ENCODE measurements at regions not wholly inside any gene's neighbourhood (a gene's known extent, or its start where the extent isn't known, plus 50 kb on each side); places are given as distances from the start of the nearest gene placed in this dataset.

GRCh38 chrX:13502590-13502989 lies 66.8 kb upstream of the EGFL6 start:
- Histone ChIP-seq H3K27me3 (ENCODE audit: control insufficient read depth, insufficient read depth, low read length) (no peaks in the 10 kb centered on the region), H3K27ac (ENCODE audit: insufficient read depth, low read length) (no peak overlapping the region), H3K9me3 (ENCODE audit: control insufficient read depth, insufficient read depth, low read depth, low read length) (no peaks in the 10 kb centered on the region), H3K79me2 (ENCODE audit: control insufficient read depth, insufficient read depth, low read length) (no peaks in the 10 kb centered on the region), H3K36me3 (ENCODE audit: control insufficient read depth, insufficient read depth, low read length) (no peaks in the 10 kb centered on the region), H2AFZ (ENCODE audit: low read length) (no peak overlapping the region), H3K4me2 (ENCODE audit: extremely low read depth, insufficient read depth, low read length) (no peak overlapping the region), H3K4me3 (replicated peaks in 1 of 4; ENCODE audit: control extremely low read depth in 1 of 4, insufficient read depth in 1 of 4, low read depth in 3 of 4, low read length in 4 of 4) (no peak overlapping the region), H4K20me1 (ENCODE audit: control insufficient read depth, extremely low read depth, insufficient read depth, low read length) (no peaks in the 10 kb centered on the region), H3K4me1 (ENCODE audit: control insufficient read depth, extremely low read depth, insufficient read depth, low read length) (no peaks in the 10 kb centered on the region), H3K9ac (ENCODE audit: insufficient read depth, low read length) (no peak overlapping the region)
- DNase-seq (ENCODE audit: low read depth in 2 of 2), result no peak
- TF ChIP-seq CTCF (conservative IDR thresholded peaks at IDR 0.05 in 1 of 2, IDR thresholded peaks at IDR 0.05 in 1 of 2; ENCODE audit: low read depth in 1 of 2, low read length in 2 of 2), result no peak
- TF ChIP-seq EZH2 (IDR thresholded peaks at IDR 0.05; ENCODE audit: low read length, missing control alignments), result no peak

- TF ChIP-seq EZH2 (IDR thresholded peaks at IDR 0.05; ENCODE audit: low read length, missing control alignments) (no peak), CTCF (conservative IDR thresholded peaks at IDR 0.05 in 1 of 2, IDR thresholded peaks at IDR 0.05 in 1 of 2; ENCODE audit: low read depth in 1 of 2, low read length in 2 of 2) (no peak)
- no peak overlapping the region for H3K9ac ChIP-seq (ENCODE audit: insufficient read depth, low read length)
- no peaks in the 10 kb centered on the region for H4K20me1 ChIP-seq (ENCODE audit: control insufficient read depth, extremely low read depth, insufficient read depth, low read length)
- H3K9me3 ChIP-seq (ENCODE audit: control insufficient read depth, insufficient read depth, low read depth, low read length), result no peaks in the 10 kb centered on the region
- H3K4me3 ChIP-seq (replicated peaks in 1 of 4; ENCODE audit: control extremely low read depth in 1 of 4, insufficient read depth in 1 of 4, low read depth in 3 of 4, low read length in 4 of 4), result no peak overlapping the region
- H3K4me1 ChIP-seq (ENCODE audit: control insufficient read depth, extremely low read depth, insufficient read depth, low read length), result no peaks in the 10 kb centered on the region
- no peaks in the 10 kb centered on the region for H3K36me3 ChIP-seq (ENCODE audit: control insufficient read depth, insufficient read depth, low read length)
- H3K4me2 ChIP-seq (ENCODE audit: extremely low read depth, insufficient read depth, low read length), result no peak overlapping the region
- H3K27ac ChIP-seq (ENCODE audit: insufficient read depth, low read length), result no peak overlapping the region
- H2AFZ ChIP-seq (ENCODE audit: low read length), result no peak overlapping the region
- DNase-seq (ENCODE audit: low read depth in 2 of 2), result no peak
- H3K27me3 ChIP-seq (ENCODE audit: control insufficient read depth, insufficient read depth, low read length), result no peaks in the 10 kb centered on the region
- no peaks in the 10 kb centered on the region for H3K79me2 ChIP-seq (ENCODE audit: control insufficient read depth, insufficient read depth, low read length)
These were observed 69.7 kb upstream of the EGFL6 start for GRCh38 chrX:13499736-13500135.

- TF ChIP-seq EZH2 (IDR thresholded peaks at IDR 0.05; ENCODE audit: low read length, missing control alignments), result no peak
- no peak for TF ChIP-seq CTCF (conservative IDR thresholded peaks at IDR 0.05 in 1 of 2, IDR thresholded peaks at IDR 0.05 in 1 of 2; ENCODE audit: low read depth in 1 of 2, low read length in 2 of 2)
These were observed 71.2 kb upstream of the EGFL6 start for GRCh38 chrX:13498238-13498637.

More at GRCh38 chrX:13498238-13498637, 71.2 kb upstream of the EGFL6 start:
- Histone ChIP-seq H4K20me1 (ENCODE audit: control insufficient read depth, extremely low read depth, insufficient read depth, low read length) (no peaks in the 10 kb centered on the region), H3K27ac (ENCODE audit: insufficient read depth, low read length) (no peak overlapping the region), H3K4me1 (ENCODE audit: control insufficient read depth, extremely low read depth, insufficient read depth, low read length) (no peaks in the 10 kb centered on the region), H3K4me3 (replicated peaks in 1 of 4; ENCODE audit: control extremely low read depth in 1 of 4, insufficient read depth in 1 of 4, low read depth in 3 of 4, low read length in 4 of 4) (no peak overlapping the region), H3K27me3 (ENCODE audit: control insufficient read depth, insufficient read depth, low read length) (no peaks in the 10 kb centered on the region), H3K9me3 (ENCODE audit: control insufficient read depth, insufficient read depth, low read depth, low read length) (no peaks in the 10 kb centered on the region), H2AFZ (ENCODE audit: low read length) (no peak overlapping the region), H3K79me2 (ENCODE audit: control insufficient read depth, insufficient read depth, low read length) (no peaks in the 10 kb centered on the region), H3K4me2 (ENCODE audit: extremely low read depth, insufficient read depth, low read length) (no peak overlapping the region), H3K36me3 (ENCODE audit: control insufficient read depth, insufficient read depth, low read length) (no peaks in the 10 kb centered on the region), H3K9ac (ENCODE audit: insufficient read depth, low read length) (no peak overlapping the region)
- no peak for DNase-seq (ENCODE audit: low read depth in 2 of 2)
